ENCODE measurements at regions not wholly inside any gene's neighbourhood (a gene's known extent, or its start where the extent isn't known, plus 50 kb on each side); places are given as distances from the start of the nearest gene placed in this dataset.

- no peak for DNase-seq (ENCODE audit: low read depth)
These were observed 55.3 kb upstream of the POM121L12 start for GRCh38 chr7:52980129-52980528.

GRCh38 chr7:52973126-52973525 is 62.3 kb upstream of the POM121L12 start:
- no peak for DNase-seq (ENCODE audit: low read depth)

- DNase-seq (ENCODE audit: low read depth) = no peak
These were observed 72.9 kb upstream of the POM121L12 start for GRCh38 chr7:52962402-52963076.

GRCh38 chr7:52961084-52961483 is 74.3 kb upstream of the POM121L12 start:
- DNase-seq (ENCODE audit: low read depth) = no peak

GRCh38 chr7:52959878-52960660 is 75.4 kb upstream of the POM121L12 start:
- no peak for DNase-seq (ENCODE audit: low read depth)

- DNase-seq (ENCODE audit: low read depth) = no peak
These were observed 76.1 kb upstream of the POM121L12 start for GRCh38 chr7:52959336-52959735.

- DNase-seq (ENCODE audit: low read depth) = no peak
These were observed 76.8 kb upstream of the POM121L12 start for GRCh38 chr7:52958621-52959140.

GRCh38 chr7:52956379-52956915 is 79.0 kb upstream of the POM121L12 start:
- no peak for DNase-seq (ENCODE audit: low read depth)

- DNase-seq (ENCODE audit: low read depth) = no peak
These were observed 79.9 kb upstream of the POM121L12 start for GRCh38 chr7:52955522-52955921.

GRCh38 chr7:52944921-52945320 is 90.5 kb upstream of the POM121L12 start:
- DNase-seq (ENCODE audit: low read depth) = no peak

GRCh38 chr7:52940481-52940880 is 95.0 kb upstream of the POM121L12 start:
- no peak for DNase-seq (ENCODE audit: low read depth)

- no peak for DNase-seq (ENCODE audit: low read depth)
These were observed 96.8 kb upstream of the POM121L12 start for GRCh38 chr7:52938455-52939133.

GRCh38 chr7:52936750-52937149 is 98.7 kb upstream of the POM121L12 start:
- DNase-seq (ENCODE audit: low read depth) = no peak

- DNase-seq (ENCODE audit: low read depth) = no peak
These were observed 106.8 kb upstream of the POM121L12 start for GRCh38 chr7:52928591-52928990.

GRCh38 chr7:52925332-52925731 is 110.1 kb upstream of the POM121L12 start:
- no peak for DNase-seq (ENCODE audit: low read depth)

GRCh38 chr7:52920977-52921376 is 114.5 kb upstream of the POM121L12 start:
- no peak for DNase-seq (ENCODE audit: low read depth)

GRCh38 chr7:52917982-52918578 is 117.4 kb upstream of the POM121L12 start:
- DNase-seq (ENCODE audit: low read depth) = no peak

GRCh38 chr7:52911795-52912194 is 123.6 kb upstream of the POM121L12 start:
- no peak for DNase-seq (ENCODE audit: low read depth)

GRCh38 chr7:52911326-52911725 is 124.1 kb upstream of the POM121L12 start:
- no peak for DNase-seq (ENCODE audit: low read depth)

- no peak for DNase-seq (ENCODE audit: low read depth)
These were observed 125.5 kb upstream of the POM121L12 start for GRCh38 chr7:52909935-52910334.

- DNase-seq (ENCODE audit: low read depth) = no peak
These were observed 126.3 kb upstream of the POM121L12 start for GRCh38 chr7:52909131-52909530.

GRCh38 chr7:52897713-52898112 is 137.7 kb upstream of the POM121L12 start:
- DNase-seq (ENCODE audit: low read depth) = no peak
